Glomerular endothelial cell (primary cell): ENCODE measurements at regions not wholly inside any gene's neighbourhood (a gene's known extent, or its start where the extent isn't known, plus 50 kb on each side); places are given as distances from the start of the nearest gene placed in this dataset.

Experiments used
- DNase-seq: peaks from one replicate; pipeline ENCODE4 v3.0.0-alpha.2; 2011; ENCODE audit warnings: low read depth, low spot score; ENCODE audit errors: extremely low read depth

DNA sequence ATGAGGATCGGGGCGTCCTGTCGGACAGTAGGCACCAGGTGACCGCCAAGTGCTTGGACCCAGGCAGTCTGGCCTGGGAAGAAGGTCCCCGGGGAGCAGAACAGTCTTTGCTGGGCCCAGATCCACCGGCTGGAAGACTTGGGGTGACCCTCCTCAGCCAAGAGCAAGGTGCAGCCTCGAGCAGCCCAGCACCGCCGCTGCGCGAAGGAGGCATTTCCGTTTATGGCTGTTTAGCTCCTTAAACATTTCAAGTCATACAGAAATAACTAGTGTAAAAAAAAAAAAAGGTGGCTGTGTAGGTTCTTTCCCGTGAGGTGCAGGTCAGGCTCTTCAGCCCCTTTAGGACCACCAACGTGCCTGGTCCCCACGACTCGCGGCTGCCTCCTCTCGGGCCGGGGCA lies 370.2 kb downstream of the CMPK2 start:
- no peak for DNase-seq

DNA sequence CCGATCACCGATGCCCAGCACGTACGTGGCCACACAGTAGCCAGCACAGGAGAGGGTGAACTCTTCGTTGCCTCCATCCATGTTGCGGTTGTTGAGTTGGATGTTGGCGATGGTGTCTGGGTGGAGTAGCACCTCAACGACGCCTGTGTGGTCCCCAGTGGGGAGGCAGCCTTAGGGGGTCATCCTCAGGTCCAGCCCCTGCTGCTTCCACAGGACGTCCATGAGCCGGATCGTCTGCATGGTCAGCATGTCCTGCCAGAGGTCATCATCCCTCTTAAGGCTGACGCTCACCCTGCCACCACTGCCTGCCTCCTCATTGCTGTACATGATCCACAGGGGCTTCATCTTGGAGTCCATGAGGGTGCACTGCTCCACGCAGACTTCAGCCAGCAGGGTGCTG lies 369.3 kb downstream of the CMPK2 start:
- no peak for DNase-seq

DNA sequence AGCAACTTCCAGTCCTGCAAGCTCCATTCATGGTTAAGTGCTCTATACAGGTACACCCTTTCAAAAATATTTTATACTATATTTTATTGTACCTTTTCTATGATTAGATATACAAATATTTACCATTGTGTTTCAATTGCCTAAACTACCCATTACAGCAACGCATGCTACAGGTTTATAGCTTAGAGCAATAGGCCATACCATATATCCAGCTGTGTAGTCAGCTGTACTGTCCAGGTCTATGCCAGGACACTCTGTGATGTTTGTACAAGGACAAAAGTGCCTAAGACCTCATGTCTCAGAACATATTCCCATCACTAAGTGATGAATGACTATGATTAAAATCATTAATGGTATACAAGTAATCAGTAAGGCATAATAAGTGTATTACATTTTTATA lies 368.7 kb downstream of the CMPK2 start:
- no peak for DNase-seq

DNA sequence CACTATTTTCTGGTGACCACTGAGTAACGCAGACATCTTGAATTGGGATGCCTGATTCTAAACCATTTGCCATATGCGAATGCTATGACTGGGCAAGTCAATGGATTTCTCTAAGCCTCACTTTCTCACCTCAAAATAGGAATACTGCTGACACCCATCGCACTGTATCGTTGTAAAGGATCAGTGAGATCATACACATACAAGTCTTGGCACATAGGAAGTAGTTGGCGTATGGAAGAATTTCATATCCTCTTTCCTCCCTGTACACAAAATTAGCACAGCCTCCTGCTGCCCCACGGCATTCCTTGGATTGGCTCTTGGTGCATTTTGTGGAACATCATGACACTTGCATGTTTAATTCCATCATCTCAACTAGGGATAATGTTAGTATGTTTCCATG lies 366.9 kb downstream of the CMPK2 start:
- DNase-seq, result no peak

DNA sequence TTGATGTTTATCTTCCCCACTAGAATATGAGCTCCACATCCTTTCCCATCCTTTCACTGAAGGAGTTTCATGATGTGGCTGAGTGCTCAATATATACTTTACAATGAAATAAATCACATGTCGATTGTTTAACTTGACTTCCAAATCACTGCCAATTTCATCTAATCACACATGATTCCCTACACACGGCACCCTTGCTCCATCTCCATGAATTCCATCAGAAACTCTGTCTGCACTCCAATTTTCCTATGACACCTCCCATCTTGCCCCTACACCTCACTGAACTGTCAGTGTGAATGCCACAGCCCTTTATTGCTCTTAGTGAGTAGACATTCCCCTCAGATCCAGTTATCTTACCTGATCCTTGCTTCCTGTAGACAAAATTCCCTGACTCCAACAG lies 366.0 kb downstream of the CMPK2 start:
- DNase-seq, result no peak

DNA sequence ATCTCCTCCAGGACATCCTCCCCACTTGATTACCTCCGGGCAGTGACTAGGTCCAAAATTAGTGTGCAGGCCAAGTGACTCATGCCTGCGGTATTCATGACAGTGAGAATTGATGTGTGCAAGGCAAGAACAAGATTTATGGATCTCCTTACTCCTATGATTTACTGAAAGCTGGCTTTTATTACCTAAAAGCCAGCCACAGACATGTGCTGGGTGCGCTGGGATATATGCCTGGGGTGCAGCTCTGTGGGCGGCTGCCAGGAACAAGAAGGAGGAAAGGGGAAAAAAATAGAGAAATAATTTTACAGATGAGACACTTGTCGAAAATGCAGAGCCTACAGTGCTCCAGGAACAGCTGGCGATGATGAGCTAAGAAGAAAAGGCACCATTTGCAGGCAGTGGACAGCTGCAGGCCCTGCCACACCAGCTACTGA lies 359.3 kb downstream of the CMPK2 start:
- DNase-seq, result no peak

DNA sequence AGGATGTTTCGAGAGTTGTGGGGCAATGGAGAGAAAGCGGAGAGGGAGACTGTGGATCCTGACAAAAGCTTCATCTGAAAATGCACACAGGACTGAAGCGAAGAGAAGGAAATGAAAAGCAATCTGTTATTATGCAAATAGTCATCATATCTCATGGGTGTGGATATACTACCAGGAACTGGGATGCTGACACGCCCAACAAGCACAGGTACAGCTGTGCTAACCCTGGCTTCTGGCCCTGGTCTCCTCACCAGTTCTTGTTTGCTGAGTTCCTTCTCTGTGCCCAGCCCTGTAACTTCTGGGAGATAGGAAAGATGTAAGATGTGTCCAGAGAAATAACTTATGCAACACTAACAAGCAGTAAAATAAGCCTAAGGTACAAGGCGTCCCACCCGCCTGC lies 358.8 kb downstream of the CMPK2 start:
- no peak for DNase-seq

DNA sequence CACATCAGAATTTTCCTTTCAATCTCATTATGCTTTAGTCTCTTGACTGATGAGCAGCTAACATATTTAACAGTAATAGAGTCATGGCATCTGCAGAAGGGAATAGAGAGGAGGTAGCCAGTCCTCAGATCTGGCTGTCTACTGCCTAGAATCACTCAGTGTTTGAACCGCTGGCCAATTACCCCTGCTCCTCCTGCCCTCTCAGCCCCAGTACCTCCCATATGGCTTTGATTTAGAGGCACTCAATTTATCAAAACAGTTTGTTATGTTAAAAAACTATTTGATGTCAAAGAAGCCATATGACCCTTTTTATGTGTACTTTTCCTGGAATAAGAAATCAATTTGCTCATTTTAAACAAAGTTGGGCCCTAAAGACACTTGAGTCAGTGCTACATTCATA lies 355.2 kb downstream of the CMPK2 start:
- no peak for DNase-seq

DNA sequence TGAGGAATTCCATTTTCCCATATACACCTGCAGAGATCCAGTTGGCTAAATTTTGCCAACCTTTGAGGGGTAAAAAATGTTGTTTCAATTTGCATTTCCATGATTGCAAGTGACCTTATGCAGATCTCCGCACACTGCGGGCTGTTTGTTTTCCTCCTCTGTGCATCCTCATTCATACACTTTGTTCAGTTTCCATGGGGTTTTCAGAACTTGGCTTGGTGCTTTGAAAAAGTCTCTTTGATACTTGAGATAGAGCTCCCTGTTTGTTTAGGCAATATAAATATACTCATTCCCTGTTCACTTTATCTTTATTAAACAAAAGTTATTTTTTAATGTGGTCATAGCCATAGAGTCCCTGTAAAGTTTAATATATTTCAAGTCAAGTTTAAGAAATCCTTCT lies 353.1 kb downstream of the CMPK2 start:
- DNase-seq, result no peak

DNA sequence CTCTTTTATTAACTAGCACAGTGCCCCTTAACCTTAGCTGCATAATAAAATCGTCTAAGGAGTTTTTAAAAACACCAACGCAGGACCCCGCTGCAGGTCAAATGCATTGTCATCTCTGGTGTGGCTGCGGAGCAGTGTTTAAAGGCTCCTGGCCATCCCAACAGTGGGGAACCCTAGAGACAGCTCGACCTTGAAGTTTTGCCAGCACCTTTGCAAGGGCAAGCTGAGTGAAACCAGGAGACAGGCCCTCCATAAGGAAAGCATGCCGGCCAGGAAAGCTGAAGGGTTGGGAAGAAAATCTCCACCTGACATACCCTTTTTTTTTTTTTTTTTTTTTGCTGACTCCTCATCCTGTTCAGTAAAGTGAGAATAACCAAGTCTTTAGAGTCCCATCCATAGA lies 349.0 kb downstream of the CMPK2 start:
- no peak for DNase-seq

DNA sequence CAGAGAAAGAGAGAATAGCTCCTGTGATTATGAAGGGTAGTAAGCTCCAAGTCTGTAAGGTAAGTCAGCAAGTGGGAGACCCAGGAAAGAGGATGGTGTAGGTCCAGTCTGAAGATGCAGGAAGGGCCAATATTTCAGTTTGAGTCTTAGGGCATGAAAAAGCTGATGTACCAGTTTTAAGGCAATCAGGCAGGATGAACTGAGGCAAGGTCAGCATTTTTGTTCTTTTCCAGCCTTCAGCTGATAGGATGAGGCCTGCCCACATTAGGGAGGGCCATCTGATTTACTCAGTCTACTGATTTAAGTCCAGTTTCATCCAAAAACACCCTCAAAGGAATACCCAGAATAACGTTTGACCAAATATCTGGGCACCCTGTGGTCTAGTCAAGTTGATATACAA lies 347.3 kb downstream of the CMPK2 start:
- no peak for DNase-seq

DNA sequence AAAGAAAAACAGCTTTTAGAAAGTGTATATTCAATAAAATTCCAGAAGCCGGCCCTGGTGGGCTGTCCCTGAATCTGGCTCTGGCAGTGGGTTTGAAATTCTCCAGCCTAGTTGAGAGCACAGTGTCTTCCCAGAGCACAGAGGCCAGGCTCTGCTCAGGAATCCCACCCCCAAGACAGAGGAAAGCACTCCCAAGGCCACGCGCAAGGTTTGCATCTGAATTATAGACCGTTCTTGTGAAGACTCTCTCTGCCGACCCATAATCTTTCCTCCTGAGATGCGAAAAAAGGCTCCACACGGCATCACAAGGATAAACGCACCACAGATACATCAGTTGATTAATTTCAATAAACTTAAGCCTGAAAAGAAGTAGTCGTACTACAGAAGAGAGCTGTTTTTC lies 342.2 kb downstream of the CMPK2 start:
- no peak for DNase-seq

DNA sequence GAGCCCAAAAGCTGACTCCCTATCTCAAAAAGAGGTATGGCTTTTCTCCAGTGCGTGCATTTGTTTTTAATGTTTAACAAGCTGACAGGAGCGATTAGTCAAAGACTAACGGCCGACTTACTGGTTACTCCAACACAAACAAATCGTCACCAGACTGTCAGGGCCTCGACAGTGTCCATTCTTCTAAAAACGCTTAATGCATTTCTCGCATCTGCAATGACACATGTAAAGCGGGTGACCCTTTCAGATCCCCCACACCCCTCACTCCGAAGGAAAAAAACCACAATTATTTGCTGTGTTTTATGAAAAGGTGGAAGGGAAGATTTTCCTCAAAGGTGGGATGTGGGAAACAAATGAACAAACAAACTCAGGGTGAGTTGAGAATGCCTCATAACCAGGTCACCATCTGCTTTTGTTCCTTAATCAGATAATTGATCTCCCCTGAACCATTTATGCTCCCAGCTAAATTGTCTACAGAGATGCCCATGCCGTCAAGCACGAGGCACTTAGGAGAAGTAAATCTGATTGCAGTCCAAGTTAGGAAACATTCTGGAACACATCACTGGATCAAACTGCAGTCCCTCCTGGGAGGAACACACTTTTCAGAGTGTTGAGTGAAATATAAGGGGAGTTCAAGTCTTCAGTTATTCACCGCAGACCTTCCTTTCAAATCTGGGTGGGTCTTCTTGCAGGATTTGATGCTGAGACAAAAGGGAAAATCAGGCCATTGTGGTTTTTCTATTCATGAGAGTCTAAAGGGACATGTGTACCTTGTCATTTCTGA lies 340.8 kb downstream of the CMPK2 start:
- DNase-seq, result no peak

DNA sequence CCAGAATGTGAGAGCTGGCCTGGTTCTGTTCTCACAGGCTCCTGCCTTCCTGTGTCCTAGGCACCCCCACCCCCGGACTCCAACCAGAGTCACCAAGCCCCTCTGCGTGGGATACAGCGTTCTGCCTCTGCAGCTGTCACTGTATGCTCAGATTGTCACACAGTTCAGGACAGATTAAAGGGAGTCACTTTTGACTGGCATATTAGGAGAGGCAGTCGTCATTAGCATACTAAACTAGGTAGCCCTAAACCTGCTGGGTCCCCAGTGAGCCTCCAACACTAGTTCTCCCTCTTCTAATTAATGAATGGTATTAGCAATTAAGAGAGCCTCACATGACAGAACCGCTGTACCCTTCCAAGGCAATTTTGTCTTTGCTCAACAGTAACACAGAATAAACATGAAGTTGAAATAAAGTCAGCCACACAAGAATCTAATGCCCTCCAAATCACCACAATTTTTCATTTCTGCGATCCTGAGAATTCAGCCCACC lies 340.2 kb downstream of the CMPK2 start:
- DNase-seq, result no peak

DNA sequence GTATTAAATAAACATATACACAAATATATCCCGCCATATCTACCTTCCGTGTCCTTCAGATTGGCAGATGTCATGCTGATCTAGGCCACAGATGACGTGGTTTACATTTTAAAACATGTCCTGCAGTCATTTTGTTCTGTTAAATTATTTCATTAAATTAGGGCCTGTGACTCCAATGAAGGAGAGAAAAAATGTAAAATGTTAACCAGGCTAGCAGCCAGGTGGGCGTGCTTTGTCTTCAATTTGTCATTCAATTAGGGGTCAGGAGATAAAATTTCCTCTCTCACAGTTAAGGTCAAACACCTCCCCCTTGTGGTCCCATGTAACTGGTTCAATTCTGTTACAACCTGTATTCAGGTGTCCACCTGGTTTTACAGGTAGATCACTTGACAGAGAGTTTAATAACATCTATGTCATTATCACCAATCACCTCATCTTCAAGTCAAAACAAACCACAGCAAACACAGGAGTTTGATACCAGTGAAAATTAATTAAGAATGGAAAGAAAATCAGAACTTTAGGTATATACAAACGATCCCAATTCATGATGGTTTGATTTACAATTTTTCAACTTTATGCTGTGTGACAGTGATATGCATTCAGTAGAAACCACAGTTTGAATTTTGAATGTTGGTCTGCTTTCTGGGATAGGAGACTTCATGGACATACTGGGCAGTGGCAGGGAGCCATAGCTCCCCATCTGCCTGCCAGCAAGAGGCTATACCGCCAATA lies 339.4 kb downstream of the CMPK2 start:
- DNase-seq, result no peak

DNA sequence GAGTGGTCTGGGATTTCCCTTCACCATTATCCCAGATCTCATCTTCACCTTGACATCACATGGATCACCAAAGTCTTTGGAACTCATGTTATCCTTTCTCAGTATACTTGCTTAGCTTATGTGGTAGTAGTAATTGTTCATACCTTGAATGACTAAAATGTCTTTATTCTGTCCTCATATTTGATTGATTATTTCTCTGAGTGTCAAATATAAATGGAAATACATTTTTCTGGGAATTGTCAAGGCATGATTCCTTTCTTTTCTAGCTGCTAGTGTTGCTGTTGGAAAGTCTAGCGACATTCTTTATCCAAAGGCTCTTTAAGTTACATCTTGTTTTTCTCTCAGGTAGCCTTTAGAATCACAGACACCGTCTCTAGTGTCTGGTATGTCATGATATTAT lies 334.4 kb downstream of the CMPK2 start:
- DNase-seq, result no peak

DNA sequence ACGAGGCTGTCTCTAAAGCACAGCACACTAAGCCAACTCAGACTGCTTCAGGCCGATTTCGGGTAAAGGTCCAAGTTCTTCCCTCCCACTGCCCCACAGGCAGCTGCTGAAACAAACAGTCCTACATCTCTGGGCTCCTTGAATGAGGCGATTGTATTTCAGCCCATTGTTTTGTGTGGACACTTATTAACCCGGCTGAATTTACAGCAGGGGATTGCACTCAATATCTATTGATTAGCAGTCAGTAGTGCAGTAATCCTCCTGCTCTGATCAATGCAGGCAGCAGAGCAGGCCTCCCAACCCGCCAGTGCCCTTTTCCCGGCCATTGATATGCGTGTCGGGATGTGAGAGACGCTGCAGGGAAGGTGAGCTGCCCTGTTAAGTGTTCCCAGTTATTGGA lies 330.1 kb downstream of the CMPK2 start:
- DNase-seq, result no peak

DNA sequence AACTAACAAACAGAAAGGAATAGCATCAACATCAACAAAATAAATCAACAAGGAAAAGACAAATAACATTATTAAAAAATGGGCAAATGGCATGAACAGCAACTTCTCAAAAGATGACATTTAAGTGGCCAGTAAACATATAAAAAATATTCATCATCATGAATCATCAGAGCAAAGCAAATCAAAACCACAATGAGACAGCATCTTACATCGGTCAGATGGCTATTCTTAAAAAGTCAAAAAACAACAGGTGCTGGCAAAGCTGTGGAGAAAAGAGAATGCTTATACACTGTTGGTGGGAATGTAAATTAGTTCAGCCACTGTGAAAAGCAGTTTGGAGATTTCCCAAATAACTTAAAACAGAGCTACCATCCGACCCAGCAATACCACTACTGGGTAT lies 327.1 kb downstream of the CMPK2 start:
- no peak for DNase-seq

DNA sequence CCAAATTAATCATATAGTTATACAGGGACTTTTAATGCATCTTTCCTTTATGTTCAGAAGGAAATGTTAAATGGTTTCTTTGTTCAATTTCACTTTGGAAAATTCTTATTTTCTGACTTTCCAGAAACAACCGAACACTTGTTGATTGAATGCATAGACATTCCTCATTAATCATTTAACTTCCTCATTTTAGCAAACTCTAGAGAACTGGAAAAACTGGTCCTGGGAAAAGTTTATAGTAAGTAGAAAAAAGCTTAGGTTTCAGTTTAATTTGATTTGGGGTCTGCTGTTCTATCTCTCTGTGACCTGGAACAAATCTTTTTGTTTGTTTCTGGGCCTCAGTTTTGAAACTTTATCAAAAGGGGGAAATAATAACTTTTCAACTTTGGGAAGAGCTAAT lies 320.4 kb downstream of the CMPK2 start:
- no peak for DNase-seq

DNA sequence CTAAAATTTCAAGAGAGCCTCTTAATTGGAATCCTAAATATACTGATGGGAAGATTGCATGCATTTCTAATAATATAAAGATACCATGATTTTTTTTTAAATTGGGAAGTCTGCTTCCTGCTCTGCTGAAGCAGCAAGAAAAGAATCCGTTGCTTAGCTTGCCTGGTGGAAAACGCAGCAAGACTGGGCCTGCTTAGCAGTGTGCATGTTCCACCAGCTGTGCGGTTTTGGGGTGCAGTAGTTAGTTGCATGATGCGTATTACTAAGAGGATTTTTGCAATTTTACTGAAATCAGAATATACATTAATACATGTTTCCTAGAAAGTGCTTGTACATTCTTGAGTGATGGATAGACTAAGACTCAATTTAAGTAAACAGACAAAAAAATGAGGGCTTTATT lies 319.9 kb downstream of the CMPK2 start:
- DNase-seq, result no peak

DNA sequence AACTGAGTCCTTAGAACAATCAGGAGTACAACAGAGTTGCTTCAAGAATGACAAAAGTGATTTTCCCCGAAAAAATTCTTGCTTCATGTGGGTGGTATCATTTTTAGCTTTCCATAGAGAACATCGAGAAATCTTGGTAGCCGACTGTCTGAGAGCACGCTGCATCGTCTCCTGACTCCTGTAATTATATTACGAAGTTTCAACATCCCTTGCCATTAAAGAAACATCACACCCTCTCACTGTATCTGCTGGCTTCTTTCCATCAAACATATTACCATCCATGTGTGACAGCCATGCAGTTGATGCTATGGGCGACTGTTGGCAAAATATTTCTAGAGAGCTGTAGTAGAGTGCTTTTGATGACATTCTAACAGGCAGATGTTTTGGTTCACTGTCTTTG lies 311.2 kb downstream of the CMPK2 start:
- no peak for DNase-seq

DNA sequence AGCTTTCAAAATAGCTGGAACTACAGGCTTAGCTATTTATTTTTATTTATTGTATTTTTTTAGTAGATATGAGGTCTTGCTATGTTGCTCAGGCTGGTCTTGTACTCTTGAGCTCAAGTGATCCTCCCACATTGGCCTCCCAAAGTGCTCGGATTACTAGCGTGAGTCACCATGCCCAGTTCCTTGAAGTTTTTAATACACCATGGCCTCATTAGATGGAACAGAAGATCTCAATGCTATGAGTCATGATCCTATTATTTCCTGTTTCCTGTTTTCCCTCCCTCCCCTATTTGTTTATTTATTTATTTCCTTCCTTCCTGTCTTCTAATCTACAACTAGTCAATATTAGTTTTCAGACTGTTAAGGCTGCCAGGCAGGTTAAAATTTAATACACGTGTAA lies 309.0 kb downstream of the CMPK2 start:
- no peak for DNase-seq
